Urothelium cell line (cell line): ENCODE measurements at regions not wholly inside any gene's neighbourhood (a gene's known extent, or its start where the extent isn't known, plus 50 kb on each side); places are given as distances from the start of the nearest gene placed in this dataset.
"Not testable (repeated sequence)": the region's sequence is repeated elsewhere in the genome, so short reads cannot be mapped to it uniquely, and the experiment has no call there.

Experiments
- DNase-seq: peaks from one replicate; pipeline ENCODE4 v3.0.0; 2011; ENCODE audit warnings: low spot score, mixed read lengths
- FAIRE-seq: peaks from 2 replicates; lab custom pipeline; 2011; peaks lifted over from hg19 to GRCh38; lab: Jason Lieb, UNC

DNA sequence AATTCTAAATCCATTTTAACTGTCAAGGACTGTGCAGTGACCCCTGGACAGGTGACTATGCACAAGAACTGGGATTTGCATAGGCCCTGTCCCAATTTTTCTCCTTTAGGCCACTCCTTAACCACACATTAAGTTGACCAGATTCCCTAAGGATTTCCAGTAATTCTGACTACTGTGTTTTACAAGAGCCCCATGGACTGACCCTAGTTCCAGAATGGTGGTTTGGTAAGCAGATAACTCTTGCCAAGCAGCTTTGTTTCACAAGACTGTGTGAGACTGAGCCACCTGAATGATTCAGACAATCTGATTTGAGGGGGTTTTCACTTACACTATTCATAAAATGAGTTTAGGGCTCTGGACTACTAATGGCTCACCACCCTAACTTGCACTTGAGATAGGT, 535.8 kb downstream of the ZBBX start:
- DNase-seq = no peak
- no peak for FAIRE-seq

DNA sequence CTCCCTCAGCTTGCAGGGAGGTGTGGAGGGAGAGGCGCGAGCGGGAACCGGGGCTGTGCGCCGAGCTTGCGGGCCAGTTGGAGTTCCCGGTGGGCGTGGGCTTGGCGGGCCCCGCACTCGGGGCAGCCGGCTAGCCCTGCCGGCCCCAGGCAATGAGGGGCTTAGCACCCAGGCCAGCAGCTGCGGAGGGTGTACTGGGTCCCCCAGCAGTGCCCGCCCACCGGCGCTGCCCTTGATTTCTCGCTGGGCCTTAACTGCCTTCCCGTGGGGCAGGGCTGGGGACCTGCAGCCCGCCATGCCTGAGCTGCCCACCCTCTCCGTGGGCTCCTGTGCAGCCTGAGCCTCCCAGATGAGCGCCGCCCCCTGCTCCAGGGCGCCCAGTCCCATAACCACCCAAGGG, 537.3 kb downstream of the ZBBX start:
- FAIRE-seq, DNase-seq: not testable (repeated sequence)

DNA sequence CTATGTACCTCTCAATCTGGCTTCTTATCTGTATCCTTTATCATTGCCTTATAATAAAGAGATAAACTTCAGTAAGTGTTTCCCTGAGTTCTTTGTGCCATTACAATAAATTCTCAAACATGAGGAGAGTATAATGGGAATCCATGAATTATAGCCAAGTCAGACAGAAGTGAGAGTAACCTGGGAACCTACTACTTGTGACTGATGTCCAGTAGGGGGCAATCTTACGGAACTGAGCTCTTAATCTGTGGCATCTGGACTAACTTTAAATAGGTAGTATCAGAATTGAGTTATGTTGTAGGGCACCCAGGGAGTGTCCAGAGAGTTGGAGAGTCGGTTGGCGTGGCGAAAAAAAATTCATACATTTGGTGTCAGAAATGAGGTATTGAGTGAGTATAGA, 542.6 kb downstream of the ZBBX start:
- no peak for FAIRE-seq
- peak; percentile 1 for DNase-seq

DNA sequence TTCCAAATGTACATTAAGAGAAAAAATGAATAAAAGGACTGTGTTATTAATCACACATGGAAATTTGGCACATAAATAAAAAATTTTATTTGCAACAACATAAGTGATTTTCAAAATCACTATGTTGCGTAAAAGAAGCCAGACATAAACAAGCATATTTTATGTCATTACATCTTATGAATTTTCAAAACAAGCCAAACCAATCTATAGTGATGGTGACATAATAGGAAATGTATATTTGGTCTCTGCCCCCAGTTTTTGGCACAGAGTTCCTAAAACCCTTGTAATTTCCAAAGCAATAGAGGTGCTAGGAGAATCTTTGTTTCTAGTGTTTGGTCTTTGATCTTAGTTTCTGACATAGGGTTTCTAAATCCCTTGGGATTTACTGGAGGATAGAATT, 543.3 kb downstream of the ZBBX start:
- FAIRE-seq = no peak

DNA sequence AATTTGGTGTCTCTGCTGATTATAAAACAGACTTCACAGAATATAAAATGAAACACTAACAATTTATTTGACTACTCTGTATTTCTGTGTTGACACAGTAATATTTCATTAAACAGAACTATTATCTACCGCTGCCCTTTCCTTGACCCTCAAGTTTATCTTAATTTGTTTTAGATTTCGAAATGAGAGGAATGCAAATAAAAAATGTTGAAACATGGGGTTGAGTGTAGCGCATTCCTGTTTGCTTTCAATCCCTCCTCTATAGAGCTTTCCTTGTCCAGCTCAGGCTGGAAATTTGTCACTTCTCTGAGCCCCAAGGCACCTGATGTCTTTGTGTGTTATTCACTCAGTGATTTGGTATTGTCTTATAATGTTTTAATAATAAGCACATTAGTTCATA, 550.2 kb downstream of the ZBBX start:
- DNase-seq (no peak), FAIRE-seq (no peak)

More for the DNA sequence above, 543.3 kb downstream of the ZBBX start:
- DNase-seq = no peak

DNA sequence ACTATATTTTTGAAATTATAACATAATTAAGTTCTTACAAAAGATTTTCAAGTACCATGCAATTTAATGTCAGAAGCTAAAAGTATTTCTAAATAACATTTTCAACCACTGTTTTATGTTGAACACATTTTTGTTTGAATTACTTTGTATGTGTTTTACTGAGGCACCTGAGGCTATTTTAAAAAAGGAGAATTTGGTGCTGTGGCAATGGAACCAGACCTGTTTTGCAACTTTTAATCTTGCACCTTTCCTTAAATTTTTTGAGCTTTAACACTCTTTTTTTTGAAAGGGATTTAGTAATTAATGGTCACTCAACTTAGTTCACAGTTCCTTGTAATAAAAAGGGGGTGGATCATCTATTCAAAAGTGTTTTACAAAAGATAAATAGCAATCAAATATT, 561.6 kb downstream of the ZBBX start:
- no peak for FAIRE-seq
- no peak for DNase-seq

DNA sequence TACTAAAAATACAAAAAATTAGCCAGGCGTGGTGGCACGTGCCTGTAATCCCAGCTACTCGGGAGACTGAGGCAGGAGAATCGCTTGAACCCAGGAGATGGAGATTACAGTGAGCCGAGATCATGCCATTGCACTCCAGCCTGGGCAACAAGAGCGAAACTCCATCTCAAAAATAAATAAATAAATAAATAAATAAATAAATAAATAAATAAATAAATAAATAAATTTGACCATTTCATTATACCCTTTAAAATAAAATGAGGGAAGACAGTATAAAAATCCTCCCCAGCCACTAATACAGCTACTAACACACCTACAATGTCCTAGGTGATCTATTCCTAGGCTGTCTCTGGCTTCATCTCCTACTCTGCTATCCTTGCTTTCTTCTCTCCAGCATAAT, 562.8 kb downstream of the ZBBX start:
- not testable (repeated sequence) for FAIRE-seq, DNase-seq

DNA sequence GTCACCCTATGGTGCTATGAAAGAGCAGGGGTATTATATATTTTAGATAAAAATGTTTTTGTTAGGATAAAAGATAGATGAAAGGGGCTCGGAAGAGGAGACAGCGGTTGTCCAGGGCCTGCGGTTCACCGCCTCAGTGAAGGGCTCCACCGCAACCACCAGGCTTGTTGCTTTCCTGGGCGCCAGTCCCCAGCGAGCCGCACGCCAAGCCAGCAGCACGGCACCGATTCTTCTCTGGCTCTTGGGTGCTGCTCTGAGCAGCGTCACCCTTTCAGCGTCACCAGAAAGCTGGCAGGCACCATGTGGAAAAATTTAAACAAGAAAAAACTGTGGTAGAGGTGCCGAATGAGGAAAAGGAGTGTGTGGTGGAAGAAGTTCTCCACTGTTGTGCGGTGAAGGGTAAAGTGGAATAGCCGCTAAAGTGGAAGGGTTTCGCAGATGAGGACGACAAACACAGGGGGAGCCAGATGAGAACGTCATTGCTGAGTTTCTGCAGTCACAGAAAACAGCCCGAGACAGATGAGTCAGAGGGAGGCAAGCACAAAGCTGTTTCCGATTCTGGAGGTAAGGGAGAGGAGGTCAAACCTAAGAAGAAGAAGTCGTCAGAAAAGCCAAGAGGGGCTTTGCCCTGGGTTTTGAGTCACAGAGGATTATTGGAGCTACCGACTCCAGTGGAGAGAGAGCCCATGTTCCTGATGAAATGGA, 569.2 kb downstream of the ZBBX start:
- peak; percentile 31 for DNase-seq
- no peak for FAIRE-seq

DNA sequence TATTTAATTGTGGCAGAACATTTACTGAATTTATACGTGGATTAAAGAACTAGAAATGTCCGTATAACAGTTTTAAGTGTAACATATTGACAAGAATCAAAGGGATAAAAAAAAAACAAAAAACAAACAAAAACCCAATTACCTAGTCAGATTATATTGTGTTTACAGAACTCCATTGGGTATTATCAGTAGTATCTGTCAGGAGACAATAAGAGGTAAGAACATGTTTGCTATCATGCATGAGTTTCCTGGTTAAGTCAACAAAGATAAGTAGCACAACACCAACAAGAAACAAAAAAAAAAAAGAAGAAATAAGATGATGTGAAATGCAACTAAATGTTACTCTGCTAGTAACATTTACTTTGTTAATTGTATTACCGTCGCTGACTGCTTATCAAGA, 570.6 kb downstream of the ZBBX start:
- FAIRE-seq (no peak), DNase-seq (no peak)

DNA sequence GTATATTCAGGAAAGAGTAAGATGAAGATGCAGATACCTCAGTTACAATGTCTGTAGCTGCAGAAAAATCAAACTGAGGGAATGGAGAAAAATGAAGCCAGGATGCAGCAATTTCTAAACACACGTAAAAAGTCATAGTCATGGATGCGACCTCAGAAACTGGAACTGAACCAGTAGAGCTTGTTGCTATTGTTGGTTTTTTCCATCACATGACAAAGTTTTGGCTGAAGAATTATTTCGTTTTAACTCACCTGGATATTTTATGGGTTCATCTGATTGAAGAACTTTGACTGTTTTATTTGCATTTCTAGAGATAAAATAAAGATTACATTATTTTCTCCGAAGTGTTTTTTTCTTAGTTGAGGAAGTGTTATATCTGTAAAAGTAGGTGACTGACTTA, 591.2 kb downstream of the ZBBX start:
- DNase-seq (no peak), FAIRE-seq (no peak)

DNA sequence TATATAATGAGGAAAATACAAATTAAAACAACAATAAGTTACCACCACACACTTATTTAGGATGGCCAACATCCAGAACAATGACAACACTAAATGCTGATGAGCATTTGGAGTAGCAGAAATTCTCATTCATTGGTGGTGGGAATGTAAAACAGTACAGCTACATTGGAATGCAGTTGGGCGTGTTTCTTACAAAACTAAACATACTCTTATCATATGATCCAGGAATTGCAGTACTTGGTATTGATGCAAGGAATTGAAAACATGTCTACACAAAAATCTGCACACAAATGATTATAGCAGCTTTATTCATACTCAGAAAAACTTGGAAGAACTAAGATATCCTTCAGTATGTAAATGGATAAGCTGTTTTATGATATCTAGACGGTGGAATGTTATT, 594.2 kb downstream of the ZBBX start:
- no peak for FAIRE-seq

DNA sequence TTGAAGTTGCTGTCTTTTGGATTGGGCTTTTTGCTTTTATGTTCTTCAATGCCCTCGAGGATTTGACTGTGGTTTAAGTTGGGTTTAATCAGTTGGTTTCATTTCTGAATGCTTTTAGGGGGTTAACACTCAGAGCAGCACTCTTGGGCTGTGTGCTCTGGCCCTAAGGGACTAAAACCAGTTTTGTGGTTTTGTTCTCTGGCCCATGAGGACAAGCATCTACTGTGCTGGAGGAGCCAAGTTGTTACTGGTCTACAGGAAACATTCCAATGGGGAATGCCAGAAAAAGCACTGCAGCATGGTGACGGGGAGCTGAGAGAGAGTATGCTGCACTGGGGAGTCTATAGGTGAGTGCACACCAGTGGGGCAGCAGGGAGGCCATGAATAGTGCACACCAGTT, 596.9 kb downstream of the ZBBX start:
- FAIRE-seq (no peak), DNase-seq (no peak)

More for the DNA sequence above, 594.2 kb downstream of the ZBBX start:
- no peak for DNase-seq

DNA sequence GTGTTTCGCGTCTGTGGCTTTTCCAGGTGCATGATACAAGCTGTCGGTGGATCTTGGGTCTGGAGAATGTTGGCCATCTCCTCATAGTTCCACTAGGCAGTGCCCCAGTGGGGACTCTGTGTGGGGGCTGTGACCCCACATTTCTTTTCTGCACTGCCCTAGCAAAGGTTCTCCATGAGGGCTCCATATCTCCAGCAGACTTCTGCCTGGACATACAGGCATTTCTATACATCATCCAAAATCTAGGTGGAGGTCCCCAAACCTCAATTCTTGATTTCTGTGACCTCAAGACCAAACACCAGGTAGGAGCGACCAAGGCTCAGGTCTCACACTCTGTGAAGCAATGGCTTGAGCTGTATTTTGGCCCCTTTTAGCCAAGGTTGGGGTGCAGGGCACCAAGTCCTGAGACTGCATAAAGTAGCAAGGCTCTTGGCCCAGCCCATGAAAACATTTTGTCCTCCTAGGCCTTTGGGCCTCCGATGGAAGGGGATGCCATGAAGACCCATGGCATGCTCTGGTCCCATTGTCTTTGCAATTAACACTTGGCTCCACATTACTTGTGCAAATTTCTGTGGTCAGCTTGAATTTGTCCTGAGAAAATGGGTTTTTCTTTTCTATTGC, 615.3 kb downstream of the ZBBX start:
- no peak for FAIRE-seq

DNA sequence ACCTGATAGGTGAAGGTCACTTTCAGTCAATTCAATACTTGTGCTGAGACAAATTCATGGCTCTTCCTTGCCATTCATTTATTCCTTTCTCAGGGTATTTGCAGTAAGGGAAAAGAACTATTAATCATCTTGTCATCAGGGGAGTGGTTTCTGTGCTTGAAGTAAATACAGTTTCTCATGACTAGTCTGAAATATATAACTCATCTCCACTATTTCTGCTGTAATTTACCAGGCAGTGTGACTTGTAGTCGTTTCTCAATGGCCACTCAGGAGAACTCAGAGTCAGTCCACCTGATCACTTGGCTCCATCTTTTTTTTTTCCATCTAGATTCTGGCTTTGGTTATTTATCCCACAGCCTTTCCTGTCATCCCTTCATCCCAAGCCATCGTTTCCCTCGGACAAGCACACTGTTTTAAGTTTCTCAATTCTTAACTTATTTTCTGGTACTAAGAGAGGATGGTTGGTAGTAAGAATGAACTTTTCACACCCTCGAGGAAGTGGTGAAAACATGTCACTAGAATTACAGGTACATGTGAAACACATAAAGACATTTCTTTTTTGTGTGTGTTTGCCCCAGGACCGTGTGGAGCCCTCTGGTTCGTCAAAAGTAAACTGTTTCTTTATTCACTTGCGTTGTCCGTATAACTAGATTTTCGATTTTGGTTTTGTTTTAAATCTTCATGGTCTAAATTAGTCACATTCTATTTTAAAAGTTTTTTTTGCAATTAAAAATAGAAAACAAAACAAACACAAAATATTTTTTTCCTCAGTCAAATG, 620.2 kb downstream of the ZBBX start:
- no peak for DNase-seq
- no peak for FAIRE-seq

More for the DNA sequence above, 615.3 kb downstream of the ZBBX start:
- DNase-seq = no peak

DNA sequence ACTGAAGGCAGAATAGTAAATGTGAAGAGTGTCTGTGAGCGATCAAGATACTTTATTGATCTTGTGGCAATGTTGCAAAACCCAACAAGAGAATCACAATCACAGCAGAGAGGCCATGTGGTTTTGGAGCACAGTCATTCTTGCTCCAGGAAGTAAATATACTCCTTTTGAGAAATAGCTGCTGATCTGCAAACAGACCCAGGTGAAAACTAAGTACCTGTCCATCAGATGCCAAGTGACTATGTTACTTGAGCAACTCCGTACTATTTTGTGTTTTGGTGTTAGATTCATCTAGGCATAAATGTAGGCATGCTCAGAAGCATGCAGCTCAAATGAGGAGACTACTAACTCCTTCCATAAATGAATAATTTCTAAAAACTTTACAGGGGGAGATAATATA, 627.9 kb downstream of the ZBBX start:
- FAIRE-seq = no peak
- no peak for DNase-seq

DNA sequence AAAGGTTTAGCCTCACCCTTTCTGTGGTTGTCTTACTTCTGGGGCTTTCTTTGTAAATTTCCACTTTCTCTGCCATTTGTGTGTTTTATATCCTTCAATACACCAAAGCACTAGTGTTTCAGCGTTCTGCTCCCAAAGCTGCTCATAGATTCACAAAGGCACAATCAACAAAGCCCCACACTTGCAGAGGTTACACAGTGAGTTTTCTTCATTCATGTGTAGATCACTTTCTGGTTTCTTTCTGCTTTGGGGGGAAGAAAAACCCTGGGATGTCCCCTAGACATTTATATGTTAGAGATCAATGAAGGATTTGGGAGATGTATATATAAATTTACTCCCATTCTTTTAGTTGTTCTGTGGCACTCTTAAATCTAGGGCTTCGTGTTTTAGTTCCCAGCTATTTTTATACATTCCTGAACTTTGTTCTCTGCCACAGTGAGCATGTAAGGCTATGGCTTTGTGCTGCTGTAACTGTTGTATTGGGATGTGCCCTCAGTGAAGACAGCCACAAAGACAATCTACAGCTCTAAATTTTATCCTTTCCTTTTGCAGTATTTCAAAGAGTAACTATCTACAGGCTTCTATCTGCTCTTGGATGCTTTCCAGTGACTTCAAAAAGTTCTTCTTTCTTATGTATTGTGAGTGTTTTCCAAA, 636.5 kb downstream of the ZBBX start:
- no peak for DNase-seq
- FAIRE-seq = no peak

DNA sequence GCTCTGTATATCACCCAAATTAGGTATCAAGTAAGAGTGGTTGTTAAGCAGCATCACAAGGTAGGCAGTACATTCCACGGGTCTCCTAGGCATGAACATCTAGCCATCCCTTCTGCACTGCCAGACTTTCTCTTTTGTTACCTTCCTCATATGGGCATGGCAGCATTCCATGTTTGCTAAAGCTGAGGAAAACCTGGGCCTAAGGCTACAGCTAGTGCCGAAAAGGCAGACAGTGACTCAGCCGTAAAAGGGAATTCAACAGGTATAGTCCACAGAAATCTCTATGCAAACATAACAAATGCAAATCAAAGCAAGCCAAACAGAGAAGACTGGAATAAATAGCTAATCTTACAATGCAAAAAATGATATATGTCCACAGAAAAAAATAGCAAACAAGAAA, 645.4 kb downstream of the ZBBX start:
- FAIRE-seq (no peak), DNase-seq (no peak)

DNA sequence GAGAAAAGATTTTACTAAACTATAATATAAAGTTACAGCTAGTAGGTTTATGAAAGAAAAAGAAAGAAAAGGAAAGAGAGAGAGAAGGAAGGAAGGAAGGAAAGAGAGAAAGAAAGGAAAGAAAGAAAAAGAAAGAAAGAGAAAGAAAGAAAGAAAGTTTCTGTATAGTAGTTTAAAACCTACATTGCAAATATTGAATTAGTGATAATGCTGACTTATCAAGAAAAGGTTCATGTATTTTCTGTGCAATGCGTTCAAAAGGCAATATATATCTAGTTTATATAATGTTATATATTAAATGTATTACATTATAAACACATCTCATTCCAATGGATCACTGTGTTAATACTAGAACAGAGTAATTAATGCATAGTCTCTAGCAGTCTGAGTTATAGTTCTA, 648.4 kb downstream of the ZBBX start:
- FAIRE-seq (no peak), DNase-seq (no peak)

DNA sequence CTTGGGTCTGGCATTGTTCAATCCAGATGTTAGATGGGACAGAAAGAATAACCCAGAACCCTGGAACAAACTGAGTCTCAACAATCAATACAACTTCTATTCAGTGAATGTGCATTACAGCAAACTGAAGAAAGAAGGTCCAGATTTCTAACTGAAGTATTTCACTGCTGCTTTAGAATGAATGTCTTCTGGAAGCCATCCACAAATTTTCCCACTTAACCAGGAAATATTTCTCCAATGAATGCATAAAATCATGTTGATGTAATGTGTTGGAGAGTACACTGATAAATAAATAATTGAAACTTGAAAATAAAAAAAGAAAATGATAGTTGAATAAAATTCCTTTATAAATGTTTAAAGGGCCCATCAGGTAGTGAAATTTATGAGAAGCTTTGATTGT, 658.6 kb downstream of the ZBBX start:
- DNase-seq = no peak
- no peak for FAIRE-seq

DNA sequence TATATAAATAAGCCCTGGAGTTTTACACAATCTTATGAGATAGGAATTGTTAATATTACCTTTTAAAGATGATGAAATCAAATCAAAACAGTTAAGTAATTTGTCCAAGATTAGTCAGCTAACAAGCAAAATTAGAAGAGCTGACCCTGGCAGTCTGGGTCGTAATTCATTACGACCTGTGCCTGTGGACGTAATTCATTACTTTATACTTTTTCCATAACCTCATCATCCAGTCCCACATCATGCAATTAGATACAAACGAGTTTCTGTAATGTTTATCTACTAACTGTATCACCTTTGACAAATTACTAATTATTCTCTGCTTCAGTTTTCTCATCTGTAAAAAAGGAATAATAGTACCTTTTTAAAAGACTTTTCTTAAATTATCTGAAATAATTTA, 665.9 kb downstream of the ZBBX start:
- no peak for DNase-seq
- FAIRE-seq = no peak

DNA sequence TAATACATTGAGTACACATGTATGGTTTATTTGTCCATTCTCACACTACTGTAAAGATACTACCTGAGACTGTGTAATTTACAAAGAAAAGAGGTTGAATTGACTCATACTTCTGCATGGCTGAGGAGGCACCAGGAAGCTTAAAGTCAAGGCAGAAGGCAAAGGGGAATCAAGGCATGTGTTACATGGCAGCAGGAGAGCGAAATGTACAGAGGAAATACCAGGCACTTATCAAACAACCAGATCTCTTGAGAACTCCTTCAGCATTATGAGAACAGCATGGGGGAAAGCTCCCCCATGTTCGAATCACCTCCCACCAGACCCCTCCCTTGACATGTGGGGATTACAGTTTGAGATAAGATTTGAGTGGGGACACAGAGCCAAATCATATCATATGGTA, 666.3 kb downstream of the ZBBX start:
- no peak for DNase-seq
- FAIRE-seq = no peak

DNA sequence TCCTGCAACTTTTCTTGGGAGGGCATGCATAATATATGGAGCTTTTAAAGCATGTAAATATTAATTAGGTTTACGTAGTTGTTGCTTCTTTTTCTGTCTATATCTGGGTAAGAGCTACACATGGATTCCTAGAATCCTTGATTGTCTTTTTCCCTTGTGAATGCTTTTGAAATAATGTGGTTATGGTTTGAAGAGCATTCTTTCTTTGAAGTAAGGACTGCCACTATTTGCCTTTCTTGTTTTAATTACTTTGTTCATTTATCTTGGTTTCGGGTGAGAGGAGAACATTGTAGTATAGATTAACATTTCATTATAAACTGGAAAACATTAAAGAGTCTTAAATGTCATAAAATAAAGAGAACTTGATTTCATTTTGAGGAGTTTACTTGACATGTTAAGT, 674.0 kb downstream of the ZBBX start:
- no peak for FAIRE-seq
- DNase-seq = no peak
